ENCODE measurements at regions not wholly inside any gene's neighbourhood (a gene's known extent, or its start where the extent isn't known, plus 50 kb on each side); places are given as distances from the start of the nearest gene placed in this dataset.

- ChIA-PET CTCF (no interaction called here), POLR2A (no interaction called here)
- ATAC-seq = no peak
- intact Hi-C loops (cut with micrococcal nuclease) = no loop called here
- H3K9me3 Mint-ChIP-seq = no peaks in the 10 kb centered on the region
- no peak for TF ChIP-seq CTCF (IDR thresholded peaks at IDR 0.05)
- no peaks in the 10 kb centered on the region for H3K4me1 Mint-ChIP-seq (ENCODE audit: low read depth)
- no peak overlapping the region for H3K27ac Mint-ChIP-seq
- no peaks in the 10 kb centered on the region for H3K36me3 Mint-ChIP-seq (ENCODE audit: low read depth)
- H3K4me3 Mint-ChIP-seq = no peak overlapping the region
- H3K27me3 Mint-ChIP-seq = no peaks in the 10 kb centered on the region
- DNase-seq = no peak
Measured at GRCh38 chr5:124182133-124182532, 564.3 kb downstream of the ZNF608 start.

DNA sequence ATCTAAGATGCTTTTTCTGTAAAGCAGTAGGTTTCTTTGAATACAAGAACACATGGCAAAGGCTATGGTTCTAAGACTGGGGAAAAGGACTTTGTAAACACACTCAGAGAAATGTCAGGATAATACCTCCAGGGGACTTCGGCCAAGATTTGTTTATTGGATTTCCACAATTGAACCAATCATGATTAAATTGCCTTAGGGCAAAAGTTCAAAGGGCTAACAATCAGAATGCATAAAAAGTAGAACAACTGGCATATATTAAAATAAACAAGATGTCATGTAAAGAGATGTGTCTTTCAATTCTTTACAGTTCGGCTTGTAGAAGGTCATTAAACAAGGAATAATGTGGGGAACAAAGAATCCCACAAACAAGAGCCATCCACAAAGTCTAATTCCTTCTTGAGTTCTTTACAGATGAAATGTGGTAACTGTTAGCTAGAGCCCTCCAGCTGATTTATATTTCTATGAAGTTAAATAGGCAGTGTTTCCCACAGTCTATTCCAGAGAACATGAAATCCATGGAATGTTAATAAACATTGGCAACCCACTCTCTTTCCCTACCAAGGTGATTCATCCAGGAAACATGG is 565.5 kb downstream of the ZNF608 start:
- no peak overlapping the region for H3K27ac Mint-ChIP-seq
- no peaks in the 10 kb centered on the region for H3K4me1 Mint-ChIP-seq (ENCODE audit: low read depth)
- ATAC-seq (no peak), DNase-seq (no peak)
- no peaks in the 10 kb centered on the region for H3K27me3 Mint-ChIP-seq
- no peak overlapping the region for H3K4me3 Mint-ChIP-seq
- intact Hi-C loops (cut with micrococcal nuclease) = no loop called here
- no peaks in the 10 kb centered on the region for H3K36me3 Mint-ChIP-seq (ENCODE audit: low read depth)
- ChIA-PET POLR2A (no interaction called here), CTCF (no interaction called here)
- no peak for TF ChIP-seq CTCF (IDR thresholded peaks at IDR 0.05)
- no peaks in the 10 kb centered on the region for H3K9me3 Mint-ChIP-seq

DNA sequence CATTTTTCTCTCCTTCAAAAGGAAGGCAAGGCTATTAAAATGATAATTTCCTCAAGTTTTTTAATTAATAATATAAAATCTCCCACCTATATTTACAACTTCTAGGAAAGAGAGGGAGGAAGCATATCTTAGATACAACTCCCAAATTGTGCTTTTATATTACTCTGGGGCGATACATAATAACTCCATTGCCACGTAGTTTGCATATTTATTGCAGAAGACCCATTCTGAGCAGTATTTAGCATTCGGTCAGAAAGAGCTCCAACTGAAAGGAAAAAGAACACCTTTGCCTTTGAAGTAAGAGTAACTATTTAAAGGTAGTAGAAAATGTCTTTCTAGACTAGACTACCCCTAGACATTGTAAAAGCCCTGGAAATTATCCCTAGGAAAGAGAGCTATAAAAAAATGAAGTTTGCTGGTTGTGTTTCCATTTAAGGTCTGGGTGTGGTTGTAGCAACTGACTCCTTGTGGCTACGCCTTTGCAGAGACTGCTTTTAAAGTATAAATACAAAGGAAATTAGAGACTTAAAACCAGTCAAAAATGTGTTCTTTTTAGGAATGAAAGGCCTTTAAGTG is 566.1 kb downstream of the ZNF608 start:
- H3K9me3 Mint-ChIP-seq = no peaks in the 10 kb centered on the region
- no peaks in the 10 kb centered on the region for H3K27me3 Mint-ChIP-seq
- intact Hi-C loops (cut with micrococcal nuclease) = no loop called here
- no peak for TF ChIP-seq CTCF (IDR thresholded peaks at IDR 0.05)
- no peaks in the 10 kb centered on the region for H3K4me1 Mint-ChIP-seq (ENCODE audit: low read depth)
- H3K4me3 Mint-ChIP-seq = no peak overlapping the region
- ATAC-seq (no peak), DNase-seq (no peak)
- CTCF ChIA-PET = no interaction called here
- no peak overlapping the region for H3K27ac Mint-ChIP-seq
- POLR2A ChIA-PET = no interaction called here
- no peaks in the 10 kb centered on the region for H3K36me3 Mint-ChIP-seq (ENCODE audit: low read depth)

- Mint-ChIP-seq H3K4me1 (ENCODE audit: low read depth) (no peaks in the 10 kb centered on the region), H3K9me3 (no peaks in the 10 kb centered on the region), H3K4me3 (no peak overlapping the region), H3K27me3 (no peaks in the 10 kb centered on the region), H3K27ac (no peak overlapping the region), H3K36me3 (ENCODE audit: low read depth) (no peaks in the 10 kb centered on the region)
- no peak for TF ChIP-seq CTCF (IDR thresholded peaks at IDR 0.05)
- ChIA-PET POLR2A (no interaction called here), CTCF (no interaction called here)
- DNase-seq = no peak
- ATAC-seq = no peak
- intact Hi-C loops (cut with micrococcal nuclease) = no loop called here
Measured at GRCh38 chr5:124179819-124180218, 566.6 kb downstream of the ZNF608 start.

DNA sequence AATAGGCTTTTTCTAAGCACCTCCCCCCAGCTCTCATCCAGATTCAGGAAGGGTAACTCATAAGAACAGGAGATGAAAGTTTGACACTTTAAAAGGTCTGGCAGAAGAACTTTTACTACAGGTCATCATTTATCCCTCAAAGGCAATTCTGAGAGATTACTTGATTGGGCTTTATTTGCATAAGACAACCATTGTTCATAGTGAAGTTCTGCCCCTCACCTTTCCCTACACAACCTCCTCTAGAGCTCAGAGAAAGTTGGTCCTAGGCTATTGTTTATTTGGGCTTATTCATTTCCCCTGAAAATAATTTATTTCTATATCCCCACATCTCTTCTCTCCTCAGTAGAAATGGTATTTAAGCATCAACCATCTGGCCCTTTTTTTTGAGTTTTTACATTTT is 568.4 kb downstream of the ZNF608 start:
- TF ChIP-seq CTCF (IDR thresholded peaks at IDR 0.05) = no peak
- no peaks in the 10 kb centered on the region for H3K4me1 Mint-ChIP-seq (ENCODE audit: low read depth)
- CTCF ChIA-PET = no interaction called here
- no peak for DNase-seq
- H3K27me3 Mint-ChIP-seq = no peaks in the 10 kb centered on the region
- H3K27ac Mint-ChIP-seq = no peak overlapping the region
- H3K4me3 Mint-ChIP-seq = no peak overlapping the region
- no peak for ATAC-seq
- POLR2A ChIA-PET = no interaction called here
- H3K9me3 Mint-ChIP-seq = peaks cover under 1% of the 10 kb centered on the region
- H3K36me3 Mint-ChIP-seq (ENCODE audit: low read depth) = no peaks in the 10 kb centered on the region
- intact Hi-C loops (cut with micrococcal nuclease) = no loop called here
